PC-9 (cell line): ENCODE measurements at regions not wholly inside any gene's neighbourhood (a gene's known extent, or its start where the extent isn't known, plus 50 kb on each side); places are given as distances from the start of the nearest gene placed in this dataset.

Source experiments
- EZH2 ChIP-seq: fragments of 200-600 bp; sonication (generic); IDR thresholded peaks from 2 replicates; pipeline ENCODE4 v1.8.0; 2017; ENCODE audit warnings: antibody characterized with exemption, low read depth
- TF ChIP-seq, protein P1 (sequence below): fragments of 200-600 bp; sonication (generic); conservative IDR thresholded peaks from 2 replicates; pipeline ENCODE4 v1.6.1; 2017; ENCODE audit warnings: mixed run types, antibody characterized with exemption, mild to moderate bottlenecking, moderate library complexity

GRCh38 chr4:23355258-23355657 is 534.6 kb downstream of the PPARGC1A start:
- TF ChIP-seq, protein P1, sequence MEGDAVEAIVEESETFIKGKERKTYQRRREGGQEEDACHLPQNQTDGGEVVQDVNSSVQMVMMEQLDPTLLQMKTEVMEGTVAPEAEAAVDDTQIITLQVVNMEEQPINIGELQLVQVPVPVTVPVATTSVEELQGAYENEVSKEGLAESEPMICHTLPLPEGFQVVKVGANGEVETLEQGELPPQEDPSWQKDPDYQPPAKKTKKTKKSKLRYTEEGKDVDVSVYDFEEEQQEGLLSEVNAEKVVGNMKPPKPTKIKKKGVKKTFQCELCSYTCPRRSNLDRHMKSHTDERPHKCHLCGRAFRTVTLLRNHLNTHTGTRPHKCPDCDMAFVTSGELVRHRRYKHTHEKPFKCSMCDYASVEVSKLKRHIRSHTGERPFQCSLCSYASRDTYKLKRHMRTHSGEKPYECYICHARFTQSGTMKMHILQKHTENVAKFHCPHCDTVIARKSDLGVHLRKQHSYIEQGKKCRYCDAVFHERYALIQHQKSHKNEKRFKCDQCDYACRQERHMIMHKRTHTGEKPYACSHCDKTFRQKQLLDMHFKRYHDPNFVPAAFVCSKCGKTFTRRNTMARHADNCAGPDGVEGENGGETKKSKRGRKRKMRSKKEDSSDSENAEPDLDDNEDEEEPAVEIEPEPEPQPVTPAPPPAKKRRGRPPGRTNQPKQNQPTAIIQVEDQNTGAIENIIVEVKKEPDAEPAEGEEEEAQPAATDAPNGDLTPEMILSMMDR: no peak
- no peak for TF ChIP-seq EZH2
